Gastroesophageal sphincter (tissue), 4 donors: ENCODE measurements at regions not wholly inside any gene's neighbourhood (a gene's known extent, or its start where the extent isn't known, plus 50 kb on each side); places are given as distances from the start of the nearest gene placed in this dataset.

Experiments used
- ATAC-seq: fragments of 150-250 bp; one replicate; pipeline ENCODE4 v1.9.1; 2016; ENCODE audit warnings: mild to moderate bottlenecking, moderate library complexity
- H3K27ac ChIP-seq, 4 donors: fragments of 200-600 bp; sonication (generic) in 3 of 4; 1 replicate in 3 of 4; 2 replicates in 1 of 4; pipeline ENCODE4 v1.5.1; 2016 to 2019
- H3K27me3 ChIP-seq: fragments of 200-600 bp; sonication (generic); one replicate; pipeline ENCODE4 v1.5.1; 2019
- H3K36me3 ChIP-seq, 2 donors: fragments of 200-600 bp; sonication (generic); one replicate each; pipeline ENCODE4 v1.5.1; 2019; ENCODE audit warnings: control low read depth in 1 of 2
- H3K4me1 ChIP-seq, 3 donors: fragments of 200-600 bp; sonication (generic); 1 replicate in 2 of 3; 2 replicates in 1 of 3; pipeline ENCODE4 v1.5.1; 2016 to 2019; ENCODE audit warnings: control low read depth in 2 of 3
- H3K4me3 ChIP-seq, 2 donors: fragments of 200-600 bp; sonication (generic); one replicate each; pipeline ENCODE4 v1.5.1; 2019; ENCODE audit warnings: mild to moderate bottlenecking in 1 of 2, moderate library complexity in 1 of 2
- H3K9me3 ChIP-seq, 3 donors: fragments of 200-600 bp; sonication (generic); one replicate each; pipeline ENCODE4 v1.5.1; 2017 to 2019; ENCODE audit warnings: control low read depth in 2 of 3
- CTCF ChIP-seq, 4 experiments: fragments of 200-600 bp in 2 of 4; fragments of 450-650 bp in 2 of 4; sonication (generic) in 1 of 4; IDR thresholded peaks; one replicate each; pipeline ENCODE4 v1.5.1; 2017 to 2019; ENCODE audit warnings: antibody characterized with exemption in 4 of 4, mild to moderate bottlenecking in 2 of 4, moderate library complexity in 2 of 4
- EP300 ChIP-seq: sonication (generic); formaldehyde crosslinking; IDR thresholded peaks from one replicate; pipeline ENCODE4 v1.6.1; 2017; ENCODE audit warnings: antibody characterized with exemption, mild to moderate bottlenecking
- POLR2A ChIP-seq, 2 donors: fragments of 450-650 bp; IDR thresholded peaks; one replicate each; pipeline ENCODE4 v1.6.1; 2017; ENCODE audit warnings: antibody characterized with exemption in 2 of 2, mild to moderate bottlenecking in 2 of 2, moderate library complexity in 1 of 2
- POLR2AphosphoS5 ChIP-seq: sonication (generic); formaldehyde crosslinking; IDR thresholded peaks from one replicate; pipeline ENCODE4 v1.6.1; 2017; ENCODE audit warnings: antibody characterized with exemption
- WGBS, 2 donors: methylation state at CpG; one replicate each; pipeline ENCODE4 v1.1.5; 2018; ENCODE audit warnings: low coverage in 1 of 2; 5-methylcytosine and 5-hydroxymethylcytosine counted together

GRCh38 chr18:32607816-32608215, 137.1 kb upstream of the GAREM1 start:
- Histone ChIP-seq H3K9me3 (no peaks in the 10 kb centered on the region), H3K27ac (no peak overlapping the region), H3K36me3 (no peaks in the 10 kb centered on the region), H3K4me1 (peaks cover 0 to 5% (median 0%) of the 10 kb centered on the region in 3 donors), H3K27me3 (no peaks in the 10 kb centered on the region), H3K4me3 (no peak overlapping the region)
- ATAC-seq: no peak
- 74 to 100% methylated on average over 1 to 4 of the region's 4 CpGs for WGBS, 2 donors
- no peak for TF ChIP-seq CTCF (IDR thresholded peaks at IDR 0.05)
- TF ChIP-seq EP300: no peak
- no peak for TF ChIP-seq POLR2A (IDR thresholded peaks at IDR 0.05)
- TF ChIP-seq POLR2AphosphoS5: no peak

GRCh38 chr18:32598144-32598543, 127.5 kb upstream of the GAREM1 start:
- Histone ChIP-seq H3K27me3 (no peaks in the 10 kb centered on the region), H3K36me3 (no peaks in the 10 kb centered on the region), H3K4me3 (no peak overlapping the region), H3K4me1 (no peaks in the 10 kb centered on the region), H3K9me3 (no peaks in the 10 kb centered on the region), H3K27ac (no peak overlapping the region)
- WGBS, 2 donors: 90% methylated on average over 3 of the region's 3 CpGs; no CpG with 5 or more reads in 1 of the 2 donors
- no peak for ATAC-seq
- TF ChIP-seq EP300 (no peak), POLR2AphosphoS5 (no peak), POLR2A (IDR thresholded peaks at IDR 0.05) (no peak), CTCF (IDR thresholded peaks at IDR 0.05) (no peak)

GRCh38 chr18:32596501-32596900, 125.8 kb upstream of the GAREM1 start:
- no peak for ATAC-seq
- H3K36me3 ChIP-seq: no peaks in the 10 kb centered on the region
- H3K4me1 ChIP-seq: no peaks in the 10 kb centered on the region
- TF ChIP-seq POLR2A (IDR thresholded peaks at IDR 0.05) (no peak), POLR2AphosphoS5 (no peak), EP300 (no peak), CTCF (IDR thresholded peaks at IDR 0.05) (no peak)
- no peak overlapping the region for H3K4me3 ChIP-seq
- no peaks in the 10 kb centered on the region for H3K9me3 ChIP-seq
- H3K27me3 ChIP-seq: no peaks in the 10 kb centered on the region
- no peak overlapping the region for H3K27ac ChIP-seq
- WGBS, 2 donors: 50% methylated on average over 2 of the region's 2 CpGs

GRCh38 chr18:32595832-32596231, 125.2 kb upstream of the GAREM1 start:
- no peaks in the 10 kb centered on the region for H3K36me3 ChIP-seq
- no peak for TF ChIP-seq POLR2AphosphoS5
- no peak for TF ChIP-seq POLR2A (IDR thresholded peaks at IDR 0.05)
- TF ChIP-seq CTCF (IDR thresholded peaks at IDR 0.05): no peak
- TF ChIP-seq EP300: no peak
- H3K27me3 ChIP-seq: no peaks in the 10 kb centered on the region
- H3K9me3 ChIP-seq: no peaks in the 10 kb centered on the region
- no peak for ATAC-seq
- no peak overlapping the region for H3K4me3 ChIP-seq
- no peaks in the 10 kb centered on the region for H3K4me1 ChIP-seq
- H3K27ac ChIP-seq: no peak overlapping the region
- 16 to 83% methylated on average over 1 to 3 of the region's 3 CpGs for WGBS, 2 donors

GRCh38 chr18:32588191-32588590, 117.5 kb upstream of the GAREM1 start:
- TF ChIP-seq POLR2A (IDR thresholded peaks at IDR 0.05) (no peak), CTCF (IDR thresholded peaks at IDR 0.05) (no peak), EP300 (no peak)
- Histone ChIP-seq H3K4me1 (no peaks in the 10 kb centered on the region), H3K36me3 (no peaks in the 10 kb centered on the region), H3K4me3 (no peak overlapping the region), H3K9me3 (no peaks in the 10 kb centered on the region), H3K27ac (no peak overlapping the region), H3K27me3 (no peaks in the 10 kb centered on the region)
- ATAC-seq: no peak
- 92% methylated on average over 2 of the region's 5 CpGs; no CpG with 5 or more reads in 1 of the 2 donors for WGBS, 2 donors
